GM12892 (cell line): ENCODE measurements at regions not wholly inside any gene's neighbourhood (a gene's known extent, or its start where the extent isn't known, plus 50 kb on each side); places are given as distances from the start of the nearest gene placed in this dataset.

Experiments used
- POLR2A ChIP-seq: IDR thresholded peaks from 2 replicates; pipeline ENCODE4 v1.6.1; 2011; ENCODE audit warnings: low read depth, low read length, control low read depth
- POLR2AphosphoS5 ChIP-seq: IDR thresholded peaks from 2 replicates; pipeline ENCODE4 v1.6.1; 2011; ENCODE audit warnings: low read depth, low read length, control low read depth

- TF ChIP-seq POLR2AphosphoS5 (no peak), POLR2A (no peak)
Measured at GRCh38 chr5:161040818-161041217, 188.8 kb upstream of the ATP10B start.
